ENCODE measurements at regions not wholly inside any gene's neighbourhood (a gene's known extent, or its start where the extent isn't known, plus 50 kb on each side); places are given as distances from the start of the nearest gene placed in this dataset.
"Not testable (repeated sequence)": the region's sequence is repeated elsewhere in the genome, so short reads cannot be mapped to it uniquely, and the experiment has no call there.

- DNase-seq (ENCODE audit: low read depth in 4 of 6, low spot score in 6 of 6), result no peak
- H3K36me3 ChIP-seq (ENCODE audit: control insufficient read depth, insufficient read depth, low read length), result no peaks in the 10 kb centered on the region
- no peaks in the 10 kb centered on the region for H3K27me3 ChIP-seq (ENCODE audit: control insufficient read depth, insufficient read depth, low read length)
- H3K4me3 ChIP-seq (ENCODE audit: low read depth, low read length), result no peak overlapping the region
- H3K9me3 ChIP-seq (ENCODE audit: control insufficient read depth, insufficient read depth, low read length), result no peaks in the 10 kb centered on the region
- no peaks in the 10 kb centered on the region for H3K4me1 ChIP-seq (ENCODE audit: control insufficient read depth, insufficient read depth, low read length)
- WGBS (ENCODE audit: insufficient coverage), result 72% methylated on average over 5 of the region's 5 CpGs
- no peak overlapping the region for H3K27ac ChIP-seq (ENCODE audit: low read depth, low read length)
Measured at GRCh38 chr12:59304077-59304721, 291.6 kb upstream of the SLC16A7 start.

- H3K36me3 ChIP-seq (ENCODE audit: control insufficient read depth, insufficient read depth, low read length), result no peaks in the 10 kb centered on the region
- no peak overlapping the region for H3K27ac ChIP-seq (ENCODE audit: low read depth, low read length)
- H3K27me3 ChIP-seq (ENCODE audit: control insufficient read depth, insufficient read depth, low read length), result no peaks in the 10 kb centered on the region
- peak in 2 of 6 donors; percentile 17 to 34 for DNase-seq (ENCODE audit: low read depth in 4 of 6, low spot score in 6 of 6)
- H3K4me1 ChIP-seq (ENCODE audit: control insufficient read depth, insufficient read depth, low read length), result no peaks in the 10 kb centered on the region
- no peak overlapping the region for H3K4me3 ChIP-seq (ENCODE audit: low read depth, low read length)
- H3K9me3 ChIP-seq (ENCODE audit: control insufficient read depth, insufficient read depth, low read length), result no peaks in the 10 kb centered on the region
- WGBS (ENCODE audit: insufficient coverage), result 16% methylated on average over 2 of the region's 4 CpGs
Measured at GRCh38 chr12:59298296-59298695, 297.5 kb upstream of the SLC16A7 start.

GRCh38 chr12:59294221-59294620 lies 301.6 kb upstream of the SLC16A7 start:
- Histone ChIP-seq H3K9me3 (ENCODE audit: control insufficient read depth, insufficient read depth, low read length) (no peaks in the 10 kb centered on the region), H3K4me3 (ENCODE audit: low read depth, low read length) (no peak overlapping the region), H3K27me3 (ENCODE audit: control insufficient read depth, insufficient read depth, low read length) (no peaks in the 10 kb centered on the region), H3K27ac (ENCODE audit: low read depth, low read length) (no peak overlapping the region), H3K36me3 (ENCODE audit: control insufficient read depth, insufficient read depth, low read length) (no peaks in the 10 kb centered on the region), H3K4me1 (ENCODE audit: control insufficient read depth, insufficient read depth, low read length) (no peaks in the 10 kb centered on the region)
- no CpG with 5 or more reads among the region's 5 CpGs for WGBS (ENCODE audit: insufficient coverage)
- DNase-seq (ENCODE audit: low read depth in 4 of 6, low spot score in 6 of 6), result peak in 1 of 6 donors; percentile 53

- no peaks in the 10 kb centered on the region for H3K36me3 ChIP-seq (ENCODE audit: control insufficient read depth, insufficient read depth, low read length)
- no peaks in the 10 kb centered on the region for H3K27me3 ChIP-seq (ENCODE audit: control insufficient read depth, insufficient read depth, low read length)
- no CpG with 5 or more reads among the region's 2 CpGs for WGBS (ENCODE audit: insufficient coverage)
- no peak overlapping the region for H3K27ac ChIP-seq (ENCODE audit: low read depth, low read length)
- H3K4me1 ChIP-seq (ENCODE audit: control insufficient read depth, insufficient read depth, low read length), result no peaks in the 10 kb centered on the region
- no peak overlapping the region for H3K4me3 ChIP-seq (ENCODE audit: low read depth, low read length)
- no peaks in the 10 kb centered on the region for H3K9me3 ChIP-seq (ENCODE audit: control insufficient read depth, insufficient read depth, low read length)
- DNase-seq (ENCODE audit: low read depth in 4 of 6, low spot score in 6 of 6), result no peak
Measured at GRCh38 chr12:59282999-59283398, 312.8 kb upstream of the SLC16A7 start.

- not testable (repeated sequence) for H3K4me3 ChIP-seq (ENCODE audit: low read depth, low read length); H3K9me3 ChIP-seq (ENCODE audit: control insufficient read depth, insufficient read depth, low read length); H3K27ac ChIP-seq (ENCODE audit: low read depth, low read length); DNase-seq (ENCODE audit: low read depth in 4 of 6, low spot score in 6 of 6); H3K27me3 ChIP-seq (ENCODE audit: control insufficient read depth, insufficient read depth, low read length); H3K36me3 ChIP-seq (ENCODE audit: control insufficient read depth, insufficient read depth, low read length); H3K4me1 ChIP-seq (ENCODE audit: control insufficient read depth, insufficient read depth, low read length)
- no CpG with 5 or more reads among the region's 1 CpG for WGBS (ENCODE audit: insufficient coverage)
Measured at GRCh38 chr12:59273561-59273960, 322.3 kb upstream of the SLC16A7 start.

- no peak for DNase-seq (ENCODE audit: low read depth in 4 of 6, low spot score in 6 of 6)
- Histone ChIP-seq H3K36me3 (ENCODE audit: control insufficient read depth, insufficient read depth, low read length) (no peaks in the 10 kb centered on the region), H3K9me3 (ENCODE audit: control insufficient read depth, insufficient read depth, low read length) (no peaks in the 10 kb centered on the region), H3K27me3 (ENCODE audit: control insufficient read depth, insufficient read depth, low read length) (no peaks in the 10 kb centered on the region), H3K4me1 (ENCODE audit: control insufficient read depth, insufficient read depth, low read length) (no peaks in the 10 kb centered on the region), H3K4me3 (ENCODE audit: low read depth, low read length) (no peak overlapping the region), H3K27ac (ENCODE audit: low read depth, low read length) (no peak overlapping the region)
- 73% methylated on average over 1 of the region's 2 CpGs for WGBS (ENCODE audit: insufficient coverage)
Measured at GRCh38 chr12:59268295-59268809, 327.5 kb upstream of the SLC16A7 start.

- H3K4me1 ChIP-seq (ENCODE audit: control insufficient read depth, insufficient read depth, low read length), result no peaks in the 10 kb centered on the region
- H3K27me3 ChIP-seq (ENCODE audit: control insufficient read depth, insufficient read depth, low read length), result no peaks in the 10 kb centered on the region
- H3K4me3 ChIP-seq (ENCODE audit: low read depth, low read length), result no peak overlapping the region
- no CpG with 5 or more reads among the region's 2 CpGs for WGBS (ENCODE audit: insufficient coverage)
- H3K27ac ChIP-seq (ENCODE audit: low read depth, low read length), result no peak overlapping the region
- no peaks in the 10 kb centered on the region for H3K9me3 ChIP-seq (ENCODE audit: control insufficient read depth, insufficient read depth, low read length)
- H3K36me3 ChIP-seq (ENCODE audit: control insufficient read depth, insufficient read depth, low read length), result no peaks in the 10 kb centered on the region
- DNase-seq (ENCODE audit: low read depth in 4 of 6, low spot score in 6 of 6), result no peak
Measured at GRCh38 chr12:59260202-59260601, 335.6 kb upstream of the SLC16A7 start.

GRCh38 chr12:59252731-59253130 lies 332.4 kb upstream of the LRIG3 start:
- no peak overlapping the region for H3K4me3 ChIP-seq (ENCODE audit: low read depth, low read length)
- DNase-seq (ENCODE audit: low read depth in 4 of 6, low spot score in 6 of 6), result no peak
- H3K36me3 ChIP-seq (ENCODE audit: control insufficient read depth, insufficient read depth, low read length), result no peaks in the 10 kb centered on the region
- no peak overlapping the region for H3K27ac ChIP-seq (ENCODE audit: low read depth, low read length)
- H3K27me3 ChIP-seq (ENCODE audit: control insufficient read depth, insufficient read depth, low read length), result no peaks in the 10 kb centered on the region
- no peaks in the 10 kb centered on the region for H3K4me1 ChIP-seq (ENCODE audit: control insufficient read depth, insufficient read depth, low read length)
- peaks cover 3% of the 10 kb centered on the region for H3K9me3 ChIP-seq (ENCODE audit: control insufficient read depth, insufficient read depth, low read length)

- Histone ChIP-seq H3K4me1 (ENCODE audit: control insufficient read depth, insufficient read depth, low read length) (no peaks in the 10 kb centered on the region), H3K9me3 (ENCODE audit: control insufficient read depth, insufficient read depth, low read length) (peaks cover 3% of the 10 kb centered on the region), H3K4me3 (ENCODE audit: low read depth, low read length) (no peak overlapping the region), H3K27ac (ENCODE audit: low read depth, low read length) (no peak overlapping the region), H3K27me3 (ENCODE audit: control insufficient read depth, insufficient read depth, low read length) (no peaks in the 10 kb centered on the region), H3K36me3 (ENCODE audit: control insufficient read depth, insufficient read depth, low read length) (no peaks in the 10 kb centered on the region)
- no peak for DNase-seq (ENCODE audit: low read depth in 4 of 6, low spot score in 6 of 6)
Measured at GRCh38 chr12:59250766-59251165, 330.5 kb upstream of the LRIG3 start.

- no peak overlapping the region for H3K4me3 ChIP-seq (ENCODE audit: low read depth, low read length)
- WGBS (ENCODE audit: insufficient coverage), result no CpG with 5 or more reads among the region's 2 CpGs
- peak in 2 of 6 donors; percentile 16 to 49 for DNase-seq (ENCODE audit: low read depth in 4 of 6, low spot score in 6 of 6)
Measured at GRCh38 chr12:59240048-59240447, 319.7 kb upstream of the LRIG3 start.

More at GRCh38 chr12:59240048-59240447, 319.7 kb upstream of the LRIG3 start:
- Histone ChIP-seq H3K36me3 (ENCODE audit: control insufficient read depth, insufficient read depth, low read length) (no peaks in the 10 kb centered on the region), H3K27ac (ENCODE audit: low read depth, low read length) (no peak overlapping the region), H3K9me3 (ENCODE audit: control insufficient read depth, insufficient read depth, low read length) (no peaks in the 10 kb centered on the region), H3K27me3 (ENCODE audit: control insufficient read depth, insufficient read depth, low read length) (no peaks in the 10 kb centered on the region), H3K4me1 (ENCODE audit: control insufficient read depth, insufficient read depth, low read length) (no peaks in the 10 kb centered on the region)

Measured in spinal cord (tissue), 9 donors.